Inflammatory macrophage treated with lipopolysaccharide for 4 hours (primary cell): ENCODE measurements at regions not wholly inside any gene's neighbourhood (a gene's known extent, or its start where the extent isn't known, plus 50 kb on each side); places are given as distances from the start of the nearest gene placed in this dataset.
"Not testable (repeated sequence)": the region's sequence is repeated elsewhere in the genome, so short reads cannot be mapped to it uniquely, and the experiment has no call there.

Experiments
- DNase-seq: peaks from one replicate; pipeline ENCODE4 v3.0.0-alpha.2; 2020

DNA sequence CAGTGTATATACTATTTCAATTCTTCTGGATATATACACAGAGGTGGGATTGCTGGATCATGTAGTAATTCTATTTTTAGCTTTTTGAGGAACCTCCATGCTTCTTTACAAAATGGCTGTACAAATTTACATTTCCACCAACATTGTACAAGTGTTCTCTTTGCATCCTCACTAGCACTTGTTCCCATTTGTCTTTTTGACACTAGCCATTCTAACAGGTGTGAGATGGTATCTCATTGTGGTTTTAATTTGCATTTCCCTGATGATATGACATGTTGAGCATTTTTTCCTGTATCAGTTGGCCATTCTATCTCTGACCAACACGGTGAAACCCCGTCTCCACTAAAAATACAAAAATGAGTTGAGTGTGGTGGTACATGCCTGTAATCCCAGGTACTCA lies 68.1 kb upstream of the PMEPA1 start:
- DNase-seq = no peak

DNA sequence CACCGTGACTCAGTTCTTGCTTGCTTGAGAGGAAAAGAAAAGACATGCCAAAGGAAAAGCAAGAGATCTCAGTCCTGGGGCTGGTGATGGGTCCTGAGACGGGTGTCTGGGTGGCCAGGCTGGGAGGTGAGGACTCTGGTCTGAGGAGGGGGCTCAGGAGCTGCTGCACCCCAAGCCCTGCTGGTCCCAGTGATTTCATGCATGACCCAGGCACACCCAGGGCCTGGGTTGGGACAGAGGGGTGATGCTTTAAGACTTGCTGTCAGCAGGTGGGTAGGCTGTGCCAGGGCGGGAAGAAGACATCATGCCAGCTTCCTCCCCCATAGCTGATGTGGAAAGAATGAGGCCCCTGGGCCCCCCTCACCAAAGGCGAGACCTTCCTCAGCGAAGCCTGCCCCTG lies 65.1 kb upstream of the PMEPA1 start:
- DNase-seq = no peak

DNA sequence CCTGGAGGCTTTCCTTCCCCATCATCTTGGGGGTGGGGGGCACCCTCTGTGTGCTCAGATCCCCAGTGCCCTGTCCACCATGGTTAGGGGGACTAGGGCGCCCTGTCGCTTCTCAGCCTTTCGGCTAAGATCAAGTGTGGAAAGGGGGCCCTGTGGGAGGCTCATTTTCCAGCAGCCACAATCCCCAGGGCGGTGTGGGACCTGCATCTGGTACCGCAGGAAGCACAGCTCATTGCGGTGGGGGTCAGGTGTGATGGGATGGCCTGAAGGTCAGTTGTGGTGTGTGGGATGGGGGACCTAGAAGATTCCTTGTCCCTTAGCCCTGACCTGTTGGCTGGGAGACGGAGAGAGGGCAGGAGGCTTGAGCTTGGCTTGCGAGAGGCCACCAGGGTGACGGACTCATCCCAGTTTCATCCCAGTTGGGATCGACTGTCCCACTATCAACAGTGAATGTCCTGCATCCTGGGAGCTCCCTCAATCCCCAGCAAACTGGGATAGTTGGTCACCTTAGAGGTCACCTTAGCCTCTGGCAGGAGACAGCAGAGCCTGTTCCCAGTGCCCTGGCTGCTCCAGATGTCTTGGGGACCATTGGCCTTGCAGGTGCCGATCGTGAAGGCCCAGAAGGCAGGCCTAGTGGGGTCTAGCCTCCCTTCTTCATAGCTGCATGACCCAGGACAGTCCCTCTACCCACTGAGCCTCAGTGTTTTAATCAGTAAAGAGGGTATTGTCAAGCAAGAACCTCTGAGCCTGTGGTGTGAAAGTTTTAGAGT lies 64.5 kb upstream of the PMEPA1 start:
- DNase-seq = no peak

DNA sequence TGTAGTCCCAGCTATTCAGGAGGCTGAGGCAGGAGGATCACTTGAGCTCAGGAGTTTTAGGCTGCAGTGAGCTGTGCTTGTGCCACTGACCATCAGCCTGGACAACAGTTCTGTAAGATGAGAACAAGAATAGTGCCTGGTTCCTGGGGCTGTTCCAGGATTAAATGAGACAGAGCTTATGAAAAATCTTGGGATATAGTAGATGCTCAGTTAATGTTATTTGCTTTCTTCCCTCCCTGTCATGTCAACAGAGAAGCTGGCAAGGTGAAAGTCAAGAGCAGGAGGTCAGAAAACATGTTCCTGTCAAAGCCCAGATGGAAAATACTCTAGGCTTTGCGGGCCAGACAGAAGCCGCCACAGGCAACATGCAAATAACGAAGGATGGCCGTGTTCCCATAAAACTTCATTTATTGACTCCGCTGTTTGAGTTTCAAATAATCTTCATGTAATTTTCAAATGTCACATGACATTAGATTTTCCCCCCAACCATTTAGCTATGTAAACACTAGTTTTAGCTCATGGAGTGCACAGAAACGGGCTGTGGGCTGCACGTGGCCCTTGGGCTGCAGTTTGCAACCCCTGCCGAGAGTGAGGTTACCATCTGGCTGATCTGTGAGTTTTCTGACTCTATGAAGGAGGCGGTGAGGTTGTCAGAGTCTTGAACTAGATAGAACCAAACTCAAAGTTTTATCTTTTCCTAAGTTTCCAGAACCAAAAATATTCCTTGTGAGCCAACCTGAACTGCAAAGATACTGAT lies 63.4 kb upstream of the PMEPA1 start:
- no peak for DNase-seq

DNA sequence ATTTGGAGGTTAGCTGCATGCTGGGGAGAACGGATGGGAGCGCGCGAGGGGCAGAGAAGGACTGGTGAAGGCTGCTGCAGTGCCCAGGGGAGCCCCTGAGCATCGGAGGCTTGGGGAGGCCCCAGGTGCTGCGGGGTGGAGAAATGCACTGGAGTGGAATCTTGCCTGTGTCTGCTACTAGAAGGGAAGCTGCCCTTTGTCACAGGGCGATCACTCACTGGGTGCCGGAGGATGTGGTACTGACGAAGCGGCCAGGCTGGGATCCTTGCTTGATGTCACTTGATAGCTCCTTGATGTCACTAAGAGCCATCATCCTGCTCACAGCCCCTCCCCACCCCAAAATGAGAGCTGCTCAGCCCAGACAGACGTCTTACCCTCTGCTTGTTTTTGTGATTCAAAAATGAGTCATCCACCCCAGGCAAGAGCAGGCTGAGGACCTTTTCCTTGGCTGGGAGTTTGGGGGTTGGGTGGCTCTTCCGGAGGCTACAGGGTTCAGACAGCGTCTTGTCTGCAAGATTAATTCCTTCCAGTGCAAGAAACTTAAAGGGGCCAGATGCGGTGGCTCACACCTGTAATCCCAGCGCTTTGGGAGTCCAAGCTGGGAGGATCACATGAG lies 62.6 kb upstream of the PMEPA1 start:
- no peak for DNase-seq

DNA sequence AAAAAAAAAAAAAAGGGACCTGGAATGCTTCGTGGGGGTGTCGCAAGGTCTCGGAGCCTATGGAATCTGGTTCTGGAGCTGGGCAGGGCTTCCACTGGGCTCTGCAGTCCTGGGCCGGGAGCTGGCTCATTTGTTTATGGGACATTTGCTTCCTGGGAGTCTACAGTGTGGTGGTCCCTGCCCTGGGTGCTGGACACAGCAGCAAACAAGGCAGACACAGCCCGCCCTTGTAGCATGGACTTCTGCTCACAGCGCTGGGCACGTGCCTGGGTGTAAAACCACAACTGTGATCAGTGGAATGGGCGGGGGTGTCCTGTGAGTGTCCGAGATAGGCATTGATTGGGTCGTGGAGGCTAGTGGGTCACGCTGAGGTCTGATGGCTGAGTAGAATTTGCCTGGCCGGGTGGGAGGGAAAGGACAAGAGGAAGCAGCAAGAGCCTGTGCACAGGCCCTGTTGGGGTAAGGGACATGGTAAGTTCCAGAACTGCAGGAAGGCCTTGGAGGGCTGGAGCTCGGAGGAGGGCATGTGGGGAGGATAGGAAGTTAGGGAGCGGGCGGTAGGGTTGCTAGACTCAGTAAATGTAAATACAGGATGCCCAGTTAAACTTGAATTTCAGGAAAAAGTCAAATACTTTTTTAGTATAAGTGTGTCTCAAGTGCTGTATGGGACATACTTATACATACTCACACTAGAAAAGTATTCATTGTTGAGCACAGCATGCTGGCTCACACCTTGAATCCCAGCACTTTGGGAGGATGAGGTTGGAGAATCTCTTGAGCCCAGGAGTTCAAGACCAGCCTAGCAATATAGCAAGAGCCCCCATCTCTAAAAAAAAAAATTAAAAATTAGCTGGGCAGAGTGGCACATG lies 61.3 kb upstream of the PMEPA1 start:
- no peak for DNase-seq

DNA sequence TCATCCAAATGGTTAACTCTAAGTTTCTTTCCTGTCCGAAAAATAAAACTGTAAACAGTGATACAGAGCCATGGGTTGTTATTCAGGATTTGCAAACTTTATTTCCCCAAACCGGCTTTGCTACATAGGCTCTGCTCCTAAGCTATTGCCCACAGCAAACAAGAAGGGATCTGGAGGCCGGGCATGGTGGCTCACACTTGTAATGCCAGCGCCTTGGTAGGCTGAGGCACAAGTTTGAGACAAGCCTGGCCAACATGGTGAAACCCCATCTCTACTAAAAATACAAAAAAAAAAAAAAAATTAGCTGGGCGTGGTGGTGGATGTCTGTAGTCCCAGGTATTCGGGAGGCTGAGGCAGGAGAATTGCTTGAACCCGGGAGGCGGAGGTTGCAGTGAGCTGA lies 60.6 kb upstream of the PMEPA1 start:
- DNase-seq = not testable (repeated sequence)

DNA sequence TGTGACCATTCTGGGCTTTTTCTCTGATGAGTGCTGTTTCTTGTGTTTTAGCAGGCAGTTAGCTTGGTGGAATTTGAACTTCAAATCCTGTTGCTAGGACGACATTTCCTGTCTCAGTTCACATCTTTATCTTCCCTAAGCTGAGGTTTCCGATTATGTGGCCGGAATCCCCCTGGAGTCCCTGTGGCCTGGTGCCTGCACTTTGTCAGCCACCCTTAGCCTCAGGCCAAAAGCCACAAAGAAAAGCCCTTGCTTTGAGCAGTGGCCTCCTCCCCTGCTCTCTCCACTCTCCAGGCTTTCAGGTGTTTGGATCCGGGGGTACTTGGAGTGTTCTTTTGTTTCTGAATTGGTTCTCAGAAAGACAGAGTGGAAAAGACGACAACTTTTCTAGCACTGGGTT lies 59.9 kb upstream of the PMEPA1 start:
- no peak for DNase-seq

DNA sequence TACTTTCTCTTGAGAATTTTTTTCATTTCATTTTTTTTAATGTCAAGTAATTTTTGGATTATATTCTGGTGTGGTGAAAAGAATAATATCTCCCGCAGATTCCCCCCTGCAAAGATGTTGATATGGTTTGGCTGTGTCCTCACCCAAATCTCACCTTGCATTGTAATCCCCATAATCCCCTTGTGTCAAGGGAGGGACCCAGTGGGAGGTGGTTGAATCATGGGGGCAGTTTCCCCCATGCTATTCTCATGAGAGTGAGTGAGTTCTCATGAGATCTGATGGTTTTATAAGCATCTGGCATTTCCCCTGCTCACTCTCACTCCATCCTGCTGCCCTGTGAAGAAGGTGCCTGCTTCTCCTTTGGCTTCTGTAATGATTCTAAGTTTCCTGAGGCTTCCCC lies 58.7 kb upstream of the PMEPA1 start:
- no peak for DNase-seq

DNA sequence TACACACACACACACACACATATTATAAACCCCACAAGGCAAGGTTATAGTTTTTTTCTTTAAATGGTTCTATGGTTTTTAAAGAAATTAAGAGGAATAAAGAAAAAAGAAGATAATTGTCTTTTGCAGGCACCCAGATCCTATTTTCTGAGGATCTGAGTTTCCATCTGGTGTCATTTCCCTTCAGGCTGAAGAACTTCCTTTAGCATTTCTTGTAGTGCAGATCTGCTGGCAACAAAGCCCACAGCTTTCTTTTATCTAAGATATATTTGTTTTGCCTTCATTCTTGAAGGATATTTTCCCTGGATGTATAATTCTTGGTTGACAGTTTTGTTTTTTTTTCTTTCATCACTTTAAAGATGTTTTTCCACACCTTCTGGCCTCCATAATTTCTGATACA lies 57.6 kb upstream of the PMEPA1 start:
- no peak for DNase-seq

DNA sequence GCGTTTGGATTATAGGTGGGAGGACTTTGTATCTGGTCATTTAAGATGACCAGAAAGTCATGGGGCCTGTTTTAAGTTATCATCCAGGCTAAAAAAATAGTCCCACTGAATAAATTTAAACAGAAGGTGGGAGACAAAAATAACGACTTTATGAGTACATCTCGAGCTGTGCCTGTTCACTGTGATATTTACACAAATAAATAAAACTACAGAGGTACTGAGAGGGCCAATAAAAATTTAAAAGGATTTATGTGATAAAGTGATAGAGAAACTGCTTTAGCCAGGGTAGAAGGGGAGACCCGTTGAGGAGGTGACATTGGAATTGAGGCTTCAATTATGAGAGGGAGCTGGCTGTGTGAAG lies 53.4 kb upstream of the PMEPA1 start:
- DNase-seq = no peak

DNA sequence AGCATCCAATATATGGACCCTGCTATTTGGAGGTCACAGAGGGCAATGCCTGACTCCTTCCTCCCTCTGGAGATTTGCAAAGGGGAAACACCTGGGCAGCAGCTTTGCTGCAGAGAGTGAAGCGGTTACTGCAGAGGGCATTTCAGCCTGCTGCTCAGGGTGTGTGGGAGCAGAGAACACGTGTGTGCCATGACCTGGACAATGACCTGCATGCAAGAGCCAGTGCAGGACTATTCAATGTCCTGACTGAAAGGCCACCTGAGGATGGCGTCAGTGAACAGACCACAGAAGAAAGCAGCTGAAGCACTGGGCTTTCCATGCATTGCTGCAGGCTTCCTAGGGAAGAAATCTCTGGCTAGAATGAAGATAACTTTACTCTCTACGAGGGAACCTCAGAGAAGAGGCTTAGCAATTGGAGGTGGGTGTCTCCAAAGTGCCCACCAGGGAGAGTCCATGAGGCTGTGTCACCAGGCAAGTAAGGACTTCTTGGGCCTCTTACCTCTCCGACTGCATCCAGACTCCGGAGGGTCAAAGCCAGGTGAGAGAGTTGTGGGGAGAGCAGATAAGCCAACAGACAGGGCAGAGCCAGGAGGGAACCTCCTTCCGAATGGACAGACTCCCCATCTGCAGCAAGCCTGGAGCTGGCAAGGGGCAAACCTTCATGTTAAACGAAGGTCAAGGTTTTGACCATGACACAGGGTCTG lies 52.9 kb upstream of the PMEPA1 start:
- DNase-seq = no peak

DNA sequence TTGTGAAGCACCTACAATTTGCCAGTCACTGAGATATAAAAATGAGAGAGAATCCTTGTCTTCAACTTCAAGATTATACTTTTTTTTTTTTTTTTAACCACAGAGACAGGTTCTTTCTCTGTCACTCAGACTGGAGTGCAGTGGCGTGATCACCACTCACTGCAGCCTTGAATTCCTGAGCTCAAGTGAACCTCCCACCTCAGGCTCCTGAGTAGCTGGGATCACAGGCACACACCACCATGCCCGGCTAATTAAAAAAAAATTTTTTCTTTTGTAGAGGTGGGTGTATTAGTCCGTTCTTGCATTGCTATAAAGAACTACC lies 51.6 kb upstream of the PMEPA1 start:
- DNase-seq = no peak

DNA sequence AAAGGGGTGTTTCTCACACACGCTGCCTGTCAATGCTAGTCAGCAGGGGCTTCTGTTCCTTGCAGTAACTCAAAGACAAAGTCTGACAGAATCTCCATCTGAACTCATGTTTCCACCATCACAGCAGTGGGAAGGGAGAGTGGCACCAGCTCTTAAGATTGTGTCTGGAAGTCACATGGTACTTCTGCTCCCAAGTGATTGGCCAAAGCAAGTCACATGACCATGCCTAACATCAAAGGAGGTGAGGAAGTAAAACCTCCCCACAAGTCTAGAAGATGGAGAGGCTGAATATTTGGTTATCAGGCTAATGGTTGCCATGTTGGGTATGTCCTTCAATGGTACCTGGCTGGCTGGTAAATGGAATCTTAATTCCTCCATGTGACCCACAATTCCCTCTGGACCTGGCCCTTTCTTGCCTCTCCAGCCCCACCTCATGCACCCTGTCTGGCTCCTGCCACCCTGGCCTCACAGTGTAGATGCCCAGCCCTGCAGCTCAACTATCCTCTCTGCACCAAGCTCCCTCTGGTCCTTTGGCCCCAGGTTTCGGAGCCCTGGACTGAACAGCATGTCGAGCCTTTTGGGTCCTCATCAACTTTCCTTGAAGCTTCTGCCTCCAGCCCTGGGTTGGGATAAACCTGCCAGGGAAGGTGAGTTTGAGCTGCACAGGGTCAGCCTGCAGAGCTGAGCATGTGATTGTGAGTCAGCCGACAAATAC lies 51.0 kb upstream of the PMEPA1 start:
- no peak for DNase-seq

DNA sequence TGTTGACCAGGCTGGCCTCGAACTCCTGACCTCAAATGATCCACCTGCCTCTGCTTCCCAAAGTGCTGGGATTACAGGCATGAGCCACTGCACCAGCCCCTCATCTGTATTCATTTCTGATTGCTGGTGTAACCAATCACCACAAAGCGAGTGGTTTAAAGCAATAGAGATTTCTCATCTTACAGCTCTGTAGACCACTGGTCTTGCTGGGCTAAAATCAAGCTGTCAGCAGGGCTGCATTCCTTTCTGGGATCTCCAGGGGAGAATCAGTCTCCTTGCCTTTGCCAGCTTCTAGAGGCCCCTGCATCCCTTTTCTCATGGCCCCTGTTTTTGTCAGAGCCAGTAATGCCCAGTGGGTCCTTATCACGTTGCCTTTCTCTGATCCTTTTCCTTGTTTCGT lies 49.9 kb upstream of the PMEPA1 start:
- no peak for DNase-seq
